ENCODE measurements at regions not wholly inside any gene's neighbourhood (a gene's known extent, or its start where the extent isn't known, plus 50 kb on each side); places are given as distances from the start of the nearest gene placed in this dataset.

- Histone ChIP-seq H3K79me2 (ENCODE audit: control insufficient read depth, insufficient read depth, low read length) (no peaks in the 10 kb centered on the region), H3K27me3 (ENCODE audit: control insufficient read depth in 2 of 2, insufficient read depth in 2 of 2, low read length in 2 of 2) (no peaks in the 10 kb centered on the region), H3K9me3 (replicated peaks; ENCODE audit: control insufficient read depth, insufficient read depth, low read depth, low read length) (no peaks in the 10 kb centered on the region), H3K4me2 (ENCODE audit: insufficient read depth, low read length) (no peak overlapping the region), H3K27ac (ENCODE audit: extremely low read depth, low read depth, low read length) (no peak overlapping the region), H3K9ac (ENCODE audit: insufficient read depth in 1 of 2, low read depth in 2 of 2, low read length in 2 of 2) (no peak overlapping the region), H3K4me1 (replicated peaks in 1 of 2; ENCODE audit: control insufficient read depth in 2 of 2, insufficient read depth in 2 of 2, low read length in 2 of 2) (no peaks in the 10 kb centered on the region), H3K36me3 (ENCODE audit: control insufficient read depth, insufficient read depth, low read length) (no peaks in the 10 kb centered on the region), H3K4me3 (no peak overlapping the region), H4K20me1 (replicated peaks; ENCODE audit: control insufficient read depth, insufficient read depth, low read length) (no peaks in the 10 kb centered on the region), H3K9me1 (ENCODE audit: control insufficient read depth, insufficient read depth, low read length) (no peaks in the 10 kb centered on the region), H2AFZ (ENCODE audit: low read depth, low read length) (no peak overlapping the region)
- ChIA-PET POLR2A (no interaction called here), CTCF (ENCODE audit: low intra/inter-chr PET ratio) (no interaction called here)
- TF ChIP-seq NR1H2 (CRISPR knock-in tag; IDR thresholded peaks at IDR 0.05) (no peak), RBM25 (IDR thresholded peaks at IDR 0.05; ENCODE audit: low read depth, low read length, severe bottlenecking) (no peak), THAP12 (CRISPR knock-in tag; IDR thresholded peaks at IDR 0.05) (no peak), ZNF165 (CRISPR knock-in tag; IDR thresholded peaks at IDR 0.05; ENCODE audit: borderline replicate concordance) (no peak), MYC (IDR thresholded peaks at IDR 0.05; ENCODE audit: low read depth, low read length) (no peak), MYC (CRISPR knock-in tag; IDR thresholded peaks at IDR 0.05; ENCODE audit: borderline replicate concordance, low read depth) (no peak), PHF8 (IDR thresholded peaks at IDR 0.05; ENCODE audit: borderline replicate concordance, low read length) (no peak), SFPQ (IDR thresholded peaks at IDR 0.05; ENCODE audit: low read depth, low read length) (no peak), THRB (CRISPR knock-in tag; conservative IDR thresholded peaks at IDR 0.05) (no peak), CUX1 (CRISPR knock-in tag; IDR thresholded peaks at IDR 0.05) (no peak)
- in situ Hi-C loops (cut with MboI) = no loop called here
- DNase-seq (ENCODE audit: extremely low read depth in 1 of 4, low spot score in 3 of 4) = no peak
- FAIRE-seq = no peak
- 2% methylated on average over 2 of the region's 2 CpGs for WGBS (ENCODE audit: insufficient coverage, low coverage, missing lambda C conversion rate)
- no TSS peak for BruUV-seq (replicated peaks)
- intact Hi-C loops (cut with micrococcal nuclease) = no loop called here
- no peak for ATAC-seq
Measured at GRCh38 chr7:115799430-115799829, 231.1 kb downstream of the TFEC start.
